Activated CD8-positive, alpha-beta T cell treated with anti-CD3 and anti-CD28 coated beads for 36 hours (primary cell): ENCODE measurements at regions not wholly inside any gene's neighbourhood (a gene's known extent, or its start where the extent isn't known, plus 50 kb on each side); places are given as distances from the start of the nearest gene placed in this dataset.

ENCODE experiments used
- ATAC-seq: fragments of 200-7000 bp; cut with Tn5 transposase; one replicate; pipeline ENCODE4 v1.10.0; 2021; ENCODE audit warnings: mild to moderate bottlenecking, moderate library complexity
- CTCF ChIA-PET: fragments of 350-600 bp; sonication (Branson Sonifier 250); formaldehyde crosslinking; loops from one replicate; lab custom pipeline; 2021; ENCODE audit warnings: antibody characterized with exemption; lab: Charles Lee
- POLR2A ChIA-PET: fragments of 350-600 bp; sonication (Branson Sonifier 250); formaldehyde crosslinking; loops from one replicate; lab custom pipeline; 2021; ENCODE audit warnings: antibody characterized with exemption; lab: Charles Lee
- DNase-seq: peaks from one replicate; pipeline ENCODE4 v3.0.0-alpha.2; 2020
- H3K27ac Mint-ChIP-seq: one replicate; pipeline ENCODE4 v1.8.0; 2021; ENCODE audit warnings: mild to moderate bottlenecking, mixed read lengths
- H3K27me3 Mint-ChIP-seq: one replicate; pipeline ENCODE4 v1.8.0; 2021; ENCODE audit warnings: mixed read lengths
- H3K36me3 Mint-ChIP-seq: one replicate; pipeline ENCODE4 v1.8.0; 2021; ENCODE audit warnings: low read depth, mixed read lengths
- H3K4me1 Mint-ChIP-seq: one replicate; pipeline ENCODE4 v1.8.0; 2021; ENCODE audit warnings: low read depth, mixed read lengths
- H3K4me3 Mint-ChIP-seq: one replicate; pipeline ENCODE4 v1.8.0; 2021; ENCODE audit warnings: mild to moderate bottlenecking, moderate library complexity, mixed read lengths
- H3K9me3 Mint-ChIP-seq: one replicate; pipeline ENCODE4 v1.8.0; 2021; ENCODE audit warnings: mixed read lengths
- CTCF ChIP-seq: fragments of 200-600 bp; IDR thresholded peaks from one replicate; pipeline ENCODE4 v1.8.0; 2022; ENCODE audit warnings: antibody characterized with exemption, mild to moderate bottlenecking
- intact Hi-C: fragments of 100-400 bp; cut with micrococcal nuclease; formaldehyde crosslinking; loops from one replicate; pipeline ENCODE4 v1.10.0; 2022

DNA sequence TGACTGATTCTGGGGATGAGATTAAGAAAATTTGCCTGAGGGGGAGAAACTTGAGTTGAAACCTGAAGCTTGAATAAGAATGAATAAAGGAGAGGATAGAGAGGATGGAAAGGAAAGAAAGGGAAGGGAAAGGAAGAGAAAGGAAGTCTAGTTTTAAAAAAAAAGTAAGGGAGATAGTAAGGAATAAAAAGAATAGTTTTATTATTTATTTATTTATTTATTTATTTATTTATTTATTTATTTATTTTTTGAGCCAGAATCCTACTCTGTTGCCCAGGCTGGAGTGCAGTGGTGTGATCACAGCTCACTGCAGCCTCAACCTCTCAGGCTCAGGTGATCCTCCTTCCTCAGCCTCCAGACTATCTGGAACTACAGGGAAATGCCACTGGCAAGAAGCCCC, 62.0 kb upstream of the NAF1 start:
- H3K4me1 Mint-ChIP-seq = no peaks in the 10 kb centered on the region
- peaks cover 3% of the 10 kb centered on the region for H3K27me3 Mint-ChIP-seq
- no peaks in the 10 kb centered on the region for H3K36me3 Mint-ChIP-seq
- no peak for TF ChIP-seq CTCF
- intact Hi-C loops = no loop called here
- DNase-seq = no peak
- POLR2A ChIA-PET = no interaction called here
- H3K4me3 Mint-ChIP-seq = no peak overlapping the region
- peaks cover 11% of the 10 kb centered on the region for H3K9me3 Mint-ChIP-seq
- no peak for ATAC-seq
- no peak overlapping the region for H3K27ac Mint-ChIP-seq
- CTCF ChIA-PET = no interaction called here

GRCh38 chr4:163221467-163221866, 54.8 kb upstream of the NAF1 start:
- ATAC-seq (no peak), DNase-seq (no peak)
- POLR2A ChIA-PET = no interaction called here
- Mint-ChIP-seq H3K36me3 (no peaks in the 10 kb centered on the region), H3K9me3 (no peaks in the 10 kb centered on the region), H3K27me3 (peaks cover 8% of the 10 kb centered on the region), H3K27ac (no peak overlapping the region), H3K4me3 (no peak overlapping the region), H3K4me1 (no peaks in the 10 kb centered on the region)
- CTCF ChIA-PET = no interaction called here
- TF ChIP-seq CTCF = no peak
- intact Hi-C loops = no loop called here

GRCh38 chr4:163217505-163217904, 50.8 kb upstream of the NAF1 start:
- CTCF ChIA-PET = no interaction called here
- POLR2A ChIA-PET = no interaction called here
- DNase-seq = no peak
- intact Hi-C loops = no loop called here
- Mint-ChIP-seq H3K9me3 (no peaks in the 10 kb centered on the region), H3K4me3 (no peak overlapping the region), H3K27me3 (peaks cover 8% of the 10 kb centered on the region), H3K4me1 (no peaks in the 10 kb centered on the region), H3K36me3 (no peaks in the 10 kb centered on the region), H3K27ac (no peak overlapping the region)
- ATAC-seq = no peak
- no peak for TF ChIP-seq CTCF
